Lung microvascular endothelial cell (primary cell): ENCODE measurements at regions not wholly inside any gene's neighbourhood (a gene's known extent, or its start where the extent isn't known, plus 50 kb on each side); places are given as distances from the start of the nearest gene placed in this dataset.

ENCODE experiments used
- DNase-seq, 2 donors: peaks; one replicate each; pipeline versions ENCODE4 v3.0.0 to v3.0.0-alpha.2; 2010; ENCODE audit warnings: low read depth in 2 of 2

GRCh38 chr2:54360055-54360792 is 95.9 kb upstream of the SPTBN1 start:
- DNase-seq: peak; percentile 89 to 93

DNA sequence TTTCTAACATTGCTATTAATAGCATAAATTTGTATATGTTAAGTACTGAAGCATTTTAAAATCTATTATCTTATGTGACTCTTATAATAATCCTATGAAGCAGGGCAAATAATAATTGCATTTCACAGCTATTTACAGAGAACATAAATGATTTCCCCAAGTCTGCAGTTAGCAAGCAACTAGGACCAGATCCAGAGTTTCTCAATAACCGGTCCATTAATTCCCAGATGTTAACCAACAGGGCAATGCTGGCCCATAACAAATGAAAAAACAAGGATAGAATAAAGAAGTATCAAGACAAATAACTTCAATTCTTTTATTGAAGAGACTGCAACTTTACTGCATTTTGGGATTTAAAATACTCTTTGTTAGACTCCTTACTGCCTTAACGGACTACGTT is 91.7 kb upstream of the SPTBN1 start:
- no peak for DNase-seq

DNA sequence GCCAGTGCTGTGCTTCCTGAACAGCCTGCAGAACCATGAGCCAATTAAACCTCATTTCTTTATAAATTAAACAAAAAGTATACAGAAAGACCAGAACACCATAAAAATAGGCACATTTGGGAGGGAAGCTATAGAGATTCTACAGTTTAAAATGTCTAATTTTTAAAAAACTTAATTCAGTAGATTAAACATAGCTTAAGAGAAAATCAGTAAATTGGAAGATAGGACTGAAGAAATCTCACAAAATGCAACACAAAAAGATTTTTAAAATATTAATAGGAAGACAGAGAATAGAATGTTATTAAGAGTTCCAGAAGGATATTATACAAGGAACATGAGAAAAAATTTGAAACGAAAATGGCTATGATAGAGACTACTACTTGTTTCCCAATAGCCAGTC is 90.5 kb upstream of the SPTBN1 start:
- no peak for DNase-seq

- no peak for DNase-seq
Measured at GRCh38 chr2:54366487-54367280, 89.4 kb upstream of the SPTBN1 start.

DNA sequence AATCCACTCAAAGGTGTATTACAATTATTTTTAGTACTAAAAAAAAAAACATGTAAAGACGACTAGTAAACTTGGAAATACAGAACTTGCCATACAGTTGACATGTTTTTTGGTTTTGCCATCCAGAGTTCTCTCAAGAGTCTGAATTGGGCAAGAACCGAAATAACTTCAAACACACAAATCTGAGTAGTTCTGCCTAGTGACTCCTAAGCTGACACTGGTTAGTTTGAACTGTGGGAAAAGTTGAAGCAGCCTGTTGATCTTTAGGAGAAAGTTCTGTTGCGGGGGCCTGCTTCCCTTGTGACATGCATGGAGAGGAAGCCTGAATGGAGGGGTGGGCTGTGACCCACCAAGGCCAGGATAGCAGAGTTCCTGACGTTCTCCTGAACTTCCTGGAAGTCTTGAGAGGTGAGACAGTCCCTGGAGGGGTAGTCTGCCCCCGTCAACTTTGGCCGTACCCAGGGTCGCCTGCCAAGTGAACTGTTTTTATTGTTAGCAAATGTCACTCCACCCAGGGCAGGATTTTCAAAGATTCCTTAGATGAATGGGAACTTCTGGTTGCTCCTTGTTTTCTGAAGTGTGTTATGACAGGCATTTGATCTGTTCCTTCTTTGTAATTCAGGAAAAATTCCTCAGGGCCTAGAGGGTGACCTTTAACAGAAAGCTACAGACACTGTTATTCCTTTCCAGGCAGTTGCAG is 85.6 kb upstream of the SPTBN1 start:
- DNase-seq: peak in 1 of 2 donors; percentile 39

DNA sequence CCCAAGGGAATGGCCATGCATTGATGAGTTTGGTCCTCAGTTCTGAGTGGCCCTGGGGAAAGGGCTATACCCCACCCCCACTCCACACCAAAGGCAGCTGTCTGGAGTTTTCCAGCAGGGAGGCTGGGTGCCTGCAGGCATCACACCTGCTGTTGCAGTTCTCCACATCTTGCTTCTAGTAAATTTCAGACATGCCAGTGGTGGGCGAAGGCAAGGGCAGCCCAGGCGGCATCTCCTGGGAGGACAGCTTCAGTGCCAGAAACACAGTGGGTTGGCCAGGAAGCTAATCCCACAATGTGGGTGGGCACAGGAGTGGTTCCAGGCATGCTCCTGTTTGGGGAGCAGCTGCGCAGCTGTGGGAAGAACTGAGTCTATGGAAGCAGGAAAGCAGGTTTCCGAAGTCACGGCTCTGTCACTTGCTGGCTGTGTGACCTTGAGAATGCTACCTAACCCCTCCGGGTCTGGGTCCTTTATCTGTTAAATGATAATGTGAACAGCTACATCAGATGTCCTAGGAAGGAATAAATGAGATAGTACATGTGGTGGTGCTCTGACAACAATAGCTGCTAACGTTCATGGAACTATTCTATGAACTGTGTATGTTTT is 84.6 kb upstream of the SPTBN1 start:
- peak in 1 of 2 donors; percentile 74 for DNase-seq

GRCh38 chr2:54372361-54372760 is 83.8 kb upstream of the SPTBN1 start:
- no peak for DNase-seq

GRCh38 chr2:54373855-54374254 is 82.3 kb upstream of the SPTBN1 start:
- no peak for DNase-seq

GRCh38 chr2:54374591-54375364 is 81.3 kb upstream of the SPTBN1 start:
- DNase-seq: no peak

DNA sequence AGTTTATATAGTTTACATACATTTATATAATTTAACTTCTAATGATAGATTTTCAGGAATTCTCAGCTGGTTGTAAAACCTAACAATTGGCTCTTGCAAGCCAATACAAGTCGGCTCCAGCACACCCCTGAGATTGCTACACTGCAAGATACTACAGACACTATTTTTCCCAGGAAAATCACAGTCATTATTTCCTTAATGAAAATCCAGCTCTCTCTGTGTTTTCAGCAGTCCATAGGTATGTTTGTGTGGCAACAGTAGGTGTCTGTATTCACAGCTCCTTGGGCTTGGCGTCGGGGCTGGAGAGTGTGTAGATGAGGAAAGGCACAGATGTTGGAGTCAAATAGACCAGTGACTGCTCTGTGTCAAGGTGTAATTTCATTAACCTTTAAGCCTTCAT is 78.7 kb upstream of the SPTBN1 start:
- no peak for DNase-seq

- no peak for DNase-seq
Measured at GRCh38 chr2:54377901-54378493, 78.1 kb upstream of the SPTBN1 start.

- DNase-seq: no peak
Measured at GRCh38 chr2:54380670-54381069, 75.5 kb upstream of the SPTBN1 start.

GRCh38 chr2:54381293-54381692 is 74.8 kb upstream of the SPTBN1 start:
- DNase-seq: no peak

GRCh38 chr2:54382601-54383000 is 73.5 kb upstream of the SPTBN1 start:
- DNase-seq: no peak

DNA sequence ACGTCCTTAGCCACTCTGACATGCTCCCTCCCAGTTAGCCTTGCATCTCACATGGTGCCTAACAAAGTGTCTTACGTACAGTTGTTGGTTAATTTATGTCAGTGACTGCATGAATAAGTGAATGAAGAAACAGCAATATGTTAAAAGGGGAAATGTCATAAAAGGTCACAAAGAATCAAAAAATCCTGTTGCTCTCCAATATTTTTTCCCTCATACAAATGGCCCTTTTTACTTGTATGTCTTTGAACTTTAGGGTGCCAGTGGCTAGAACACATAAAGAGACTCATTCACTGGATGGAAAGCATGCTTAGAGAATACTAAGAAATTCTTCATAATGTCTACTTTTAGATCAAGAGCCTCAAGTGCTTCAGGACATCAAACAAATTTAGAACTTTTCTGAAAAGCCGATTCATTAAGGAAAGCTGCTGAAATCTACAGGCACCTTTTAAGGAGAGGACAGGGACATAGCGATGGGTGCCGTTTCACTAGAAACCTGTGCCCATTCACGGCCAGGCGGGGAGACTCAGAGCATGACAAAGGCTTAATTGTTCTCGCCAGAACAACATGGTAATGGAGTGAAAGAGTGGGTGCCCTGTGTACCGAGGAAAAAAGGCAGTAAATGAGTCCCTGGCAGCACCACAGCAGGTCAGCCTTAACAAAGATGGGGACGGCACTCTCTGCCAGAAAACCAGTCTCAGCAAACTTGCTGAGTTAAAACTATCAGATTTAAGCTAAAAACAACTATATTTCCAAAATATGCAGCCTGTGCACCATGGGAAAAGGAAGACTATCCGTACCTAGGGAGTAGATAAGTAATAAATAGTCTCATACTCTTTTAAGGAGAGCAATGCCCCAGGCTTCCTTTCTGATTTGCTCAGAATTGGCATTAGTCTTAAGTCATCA is 71.6 kb upstream of the SPTBN1 start:
- DNase-seq: no peak

GRCh38 chr2:54385271-54385670 is 70.9 kb upstream of the SPTBN1 start:
- no peak for DNase-seq

GRCh38 chr2:54386585-54386984 is 69.5 kb upstream of the SPTBN1 start:
- no peak for DNase-seq

GRCh38 chr2:54387059-54387991 is 68.8 kb upstream of the SPTBN1 start:
- peak; percentile 92 to 97 for DNase-seq

DNA sequence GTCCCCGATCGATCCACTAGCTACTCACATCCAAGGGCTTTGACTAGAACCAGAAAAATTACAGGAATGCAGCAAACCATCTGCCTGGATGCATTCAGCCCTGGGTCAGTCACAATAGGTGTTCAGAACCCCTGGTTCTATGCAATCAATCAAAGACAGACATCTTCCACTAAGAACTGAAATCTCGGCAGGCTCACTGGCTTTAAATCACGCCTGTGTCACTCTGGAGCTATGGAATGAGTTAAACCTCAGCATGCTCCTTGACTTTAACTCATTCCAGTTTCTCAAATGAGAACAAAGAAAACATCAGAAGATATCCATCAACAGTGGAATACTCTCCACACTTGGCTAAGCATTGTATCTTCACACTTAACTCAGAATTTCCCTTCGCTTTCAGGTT is 68.1 kb upstream of the SPTBN1 start:
- DNase-seq: no peak
